CD14-positive monocyte (primary cell): ENCODE measurements at regions not wholly inside any gene's neighbourhood (a gene's known extent, or its start where the extent isn't known, plus 50 kb on each side); places are given as distances from the start of the nearest gene placed in this dataset.
A peak's percentile ranks its signal among the peaks of the same experiment; 100 is the strongest.

ENCODE experiments used
- DNase-seq, 3 donors: peaks; one replicate each; pipeline ENCODE4 v3.0.0-alpha.2; 2011 to 2022
- H2AFZ ChIP-seq: 2 replicates; pipeline ENCODE4 v1.6.0; 2012; ENCODE audit warnings: mild to moderate bottlenecking, low read depth, low read length, inconsistent platforms; ENCODE audit not compliant: insufficient read depth, poor library complexity, severe bottlenecking
- H3K27ac ChIP-seq, 2 donors: 1 replicate in 1 of 2; 2 replicates in 1 of 2; pipeline ENCODE4 v1.5.1; 2012 to 2013; ENCODE audit warnings: low read length in 2 of 2, control low read depth in 1 of 2, inconsistent platforms in 1 of 2, low read depth in 1 of 2, mild to moderate bottlenecking in 1 of 2
- H3K27me3 ChIP-seq, 2 donors: one replicate each; pipeline versions ENCODE4 v1.6.0 to v1.6.1; 2011 to 2013; ENCODE audit warnings: low read length in 2 of 2; ENCODE audit not compliant: control insufficient read depth in 2 of 2, insufficient read depth in 2 of 2
- H3K36me3 ChIP-seq, 2 donors: replicated peaks in 1 of 2; 1 replicate in 1 of 2; 2 replicates in 1 of 2; pipeline versions ENCODE4 v1.5.1 to v1.6.1; 2012 to 2013; ENCODE audit warnings: low read length in 2 of 2, control low read depth in 1 of 2, inconsistent platforms in 1 of 2, mild to moderate bottlenecking in 1 of 2; ENCODE audit not compliant: insufficient read depth in 2 of 2, control insufficient read depth in 1 of 2
- H3K4me1 ChIP-seq, 2 donors: 1 replicate in 1 of 2; 2 replicates in 1 of 2; pipeline versions ENCODE4 v1.5.1 to v1.6.1; 2012 to 2013; ENCODE audit warnings: low read length in 2 of 2, control low read depth in 1 of 2, inconsistent platforms in 1 of 2, mild to moderate bottlenecking in 1 of 2, moderate library complexity in 1 of 2; ENCODE audit not compliant: insufficient read depth in 2 of 2, control insufficient read depth in 1 of 2
- H3K4me2 ChIP-seq: replicated peaks from 2 replicates; pipeline ENCODE3; 2012; ENCODE audit warnings: low read length, moderate library complexity, mild to moderate bottlenecking; ENCODE audit not compliant: poor library complexity, severe bottlenecking; ENCODE audit errors: extremely low read depth
- H3K4me3 ChIP-seq, 3 experiments: fragments of 200-600 bp in 1 of 3; sonication (generic) in 1 of 3; replicated peaks in 1 of 3; 1 replicate in 2 of 3; 2 replicates in 1 of 3; pipeline ENCODE4 v1.5.1; 2011 to 2013; ENCODE audit warnings: low read length in 3 of 3, mild to moderate bottlenecking in 3 of 3, control low read depth in 2 of 3, low read depth in 2 of 3, inconsistent platforms in 1 of 3, moderate library complexity in 1 of 3
- H3K79me2 ChIP-seq: 2 replicates; pipeline ENCODE4 v1.6.0; 2012; ENCODE audit warnings: mild to moderate bottlenecking, control low read depth, inconsistent platforms, low read length, moderate library complexity; ENCODE audit not compliant: insufficient read depth
- H3K9ac ChIP-seq: 2 replicates; pipeline ENCODE4 v1.6.0; 2017; ENCODE audit warnings: low read length, mild to moderate bottlenecking; ENCODE audit not compliant: insufficient read depth, poor library complexity, severe bottlenecking
- H3K9me3 ChIP-seq, 2 donors: replicated peaks in 1 of 2; 1 replicate in 1 of 2; 2 replicates in 1 of 2; pipeline versions ENCODE4 v1.5.1 to v1.6.1; 2012 to 2013; ENCODE audit warnings: low read length in 2 of 2, control low read depth in 1 of 2; ENCODE audit not compliant: control insufficient read depth in 1 of 2, insufficient read depth in 1 of 2
- H4K20me1 ChIP-seq: 2 replicates; pipeline ENCODE4 v1.6.0; 2012; ENCODE audit warnings: mild to moderate bottlenecking, low read length, control low read depth, moderate library complexity; ENCODE audit not compliant: insufficient read depth
- H3K27ac Mint-ChIP-seq, 7 donors: one replicate each; pipeline ENCODE4 v1.8.0; 2020; ENCODE audit warnings: mild to moderate bottlenecking in 7 of 7, mixed read lengths in 7 of 7, moderate library complexity in 6 of 7, inconsistent platforms in 2 of 7
- H3K27me3 Mint-ChIP-seq, 3 donors: one replicate each; pipeline ENCODE4 v1.8.0; 2021 to 2022; ENCODE audit warnings: low read depth in 3 of 3, mild to moderate bottlenecking in 3 of 3, mixed read lengths in 3 of 3, moderate library complexity in 3 of 3, inconsistent platforms in 1 of 3
- H3K36me3 Mint-ChIP-seq, 2 donors: one replicate each; pipeline ENCODE4 v1.8.0; 2020; ENCODE audit warnings: mixed read lengths in 2 of 2, inconsistent platforms in 1 of 2, mild to moderate bottlenecking in 1 of 2
- H3K4me1 Mint-ChIP-seq: one replicate; pipeline ENCODE4 v1.8.0; 2020; ENCODE audit warnings: mild to moderate bottlenecking, mixed read lengths
- H3K4me3 Mint-ChIP-seq, 2 donors: one replicate each; pipeline ENCODE4 v1.8.0; 2020; ENCODE audit warnings: mild to moderate bottlenecking in 2 of 2, mixed read lengths in 2 of 2, moderate library complexity in 1 of 2
- H3K9me3 Mint-ChIP-seq, 7 donors: one replicate each; pipeline ENCODE4 v1.8.0; 2020 to 2022; ENCODE audit warnings: mixed read lengths in 7 of 7, mild to moderate bottlenecking in 6 of 7, moderate library complexity in 6 of 7, inconsistent platforms in 2 of 7
- CTCF ChIP-seq: fragments of 200-600 bp; IDR thresholded peaks from one replicate; pipeline ENCODE4 v1.8.0; 2022; ENCODE audit warnings: antibody characterized with exemption, mild to moderate bottlenecking
- WGBS: methylation state at CpG from one replicate; pipeline ENCODE4 v1.1.5; 2013; ENCODE audit warnings: missing lambda C conversion rate; ENCODE audit not compliant: insufficient coverage; 5-methylcytosine and 5-hydroxymethylcytosine counted together
- intact Hi-C, 2 donors: fragments of 100-400 bp; cut with micrococcal nuclease; formaldehyde crosslinking; loops; one replicate each; pipeline versions ENCODE4 v1.15.0 to v1.15.1; 2023

GRCh38 chr10:124338276-124338925 is 80.3 kb downstream of the OAT start:
- no peak for TF ChIP-seq CTCF
- DNase-seq, result peak in 1 of 3 donors; percentile 3
- intact Hi-C loops, result no loop called here
- Mint-ChIP-seq H3K27ac (peak overlapping the region in 4 of 7 donors; percentile 13 to 66 (median 49)), H3K36me3 (peaks cover 10 to 17% of the 10 kb centered on the region in 2 donors), H3K4me1 (peaks cover 51% of the 10 kb centered on the region), H3K27me3 (peaks cover 3 to 4% (median 4%) of the 10 kb centered on the region in 3 donors), H3K9me3 (peaks cover 5 to 13% (median 7%) of the 10 kb centered on the region in 7 donors), H3K4me3 (no peak overlapping the region)
- Histone ChIP-seq H4K20me1 (no peaks in the 10 kb centered on the region), H3K9ac (no peak overlapping the region), H3K36me3 (no peaks in the 10 kb centered on the region), H2AFZ (no peak overlapping the region), H3K79me2 (no peaks in the 10 kb centered on the region), H3K27ac (no peak overlapping the region), H3K4me1 (peaks cover 36 to 43% of the 10 kb centered on the region in 2 donors), H3K9me3 (no peaks in the 10 kb centered on the region), H3K4me2 (no peak overlapping the region), H3K4me3 (no peak overlapping the region), H3K27me3 (no peaks in the 10 kb centered on the region)
- 100% methylated on average over 1 of the region's 4 CpGs for WGBS

GRCh38 chr10:124336186-124336585 is 82.5 kb downstream of the OAT start:
- Histone ChIP-seq H3K27me3 (no peaks in the 10 kb centered on the region), H3K9me3 (no peaks in the 10 kb centered on the region), H3K79me2 (no peaks in the 10 kb centered on the region), H3K4me2 (no peak overlapping the region), H4K20me1 (no peaks in the 10 kb centered on the region), H2AFZ (no peak overlapping the region), H3K4me3 (no peak overlapping the region), H3K27ac (no peak overlapping the region), H3K36me3 (no peaks in the 10 kb centered on the region), H3K4me1 (peaks cover 30 to 40% of the 10 kb centered on the region in 2 donors), H3K9ac (no peak overlapping the region)
- no CpG with 5 or more reads among the region's 2 CpGs for WGBS
- H3K4me1 Mint-ChIP-seq, result peaks cover 44% of the 10 kb centered on the region
- TF ChIP-seq CTCF, result no peak
- H3K36me3 Mint-ChIP-seq, result peaks cover 3 to 4% of the 10 kb centered on the region in 2 donors
- no peak overlapping the region for H3K4me3 Mint-ChIP-seq
- H3K9me3 Mint-ChIP-seq, result peaks cover 5 to 18% (median 11%) of the 10 kb centered on the region in 7 donors
- intact Hi-C loops, result no loop called here
- peaks cover 1 to 7% (median 2%) of the 10 kb centered on the region in 3 donors for H3K27me3 Mint-ChIP-seq
- peak overlapping the region in 1 of 7 donors; percentile 22 for H3K27ac Mint-ChIP-seq
- DNase-seq, result no peak
